ENCODE measurements at regions not wholly inside any gene's neighbourhood (a gene's known extent, or its start where the extent isn't known, plus 50 kb on each side); places are given as distances from the start of the nearest gene placed in this dataset.

DNA sequence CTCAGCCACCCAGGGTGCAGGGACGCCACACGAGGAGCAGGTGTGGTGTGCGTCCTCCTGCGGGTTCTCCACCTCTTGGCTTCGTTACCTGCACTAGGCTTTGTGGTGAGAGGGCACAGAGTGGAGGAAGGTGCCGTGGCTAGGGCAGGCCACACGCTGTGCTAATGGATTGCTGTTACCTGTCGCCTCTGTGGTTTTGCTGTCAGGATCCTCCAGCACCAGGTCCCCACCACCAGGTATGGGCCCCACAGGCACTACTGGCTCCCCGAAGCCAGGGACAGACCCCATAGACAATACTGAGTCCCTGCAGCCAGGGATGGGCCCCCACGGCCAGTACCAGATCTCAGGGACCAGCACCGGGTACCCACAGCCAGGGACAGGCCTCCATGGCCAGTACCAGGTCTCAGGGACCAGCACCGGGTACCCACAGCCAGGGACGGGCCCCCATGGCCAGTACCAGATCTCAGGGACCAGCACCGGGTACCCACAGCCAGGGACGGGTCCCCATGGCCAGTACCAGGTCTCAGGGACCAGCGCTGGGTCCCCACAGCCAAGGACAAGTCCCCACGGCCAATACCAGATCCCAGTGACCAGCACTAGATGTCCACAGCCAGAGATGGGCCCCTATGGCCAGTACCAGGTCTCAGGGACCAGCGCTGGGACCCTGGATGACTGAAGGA, 315.6 kb downstream of the SEC14L1 start:
- H3K4me3 ChIP-seq (ENCODE audit: insufficient read depth, low read length, poor library complexity, severe bottlenecking) = peak overlapping the region; percentile 67
- no peaks in the 10 kb centered on the region for H4K20me1 ChIP-seq (ENCODE audit: low read depth, low read length)
- H2AFZ ChIP-seq (ENCODE audit: low read depth, low read length, severe bottlenecking) = no peak overlapping the region
- H3F3A ChIP-seq (ENCODE audit: insufficient read depth) = peaks cover 73% of the 10 kb centered on the region
- no peaks in the 10 kb centered on the region for H3K27me3 ChIP-seq (ENCODE audit: low read length)
- no peaks in the 10 kb centered on the region for H3K9me3 ChIP-seq (ENCODE audit: insufficient read depth, low read length)
- H3K36me3 ChIP-seq (ENCODE audit: low read length) = no peaks in the 10 kb centered on the region
- peak overlapping the region; percentile 98 for H3K9ac ChIP-seq (ENCODE audit: low read length)
- H3K79me2 ChIP-seq (ENCODE audit: insufficient read depth, low read length) = peaks cover 97% of the 10 kb centered on the region
- peak overlapping the region; percentile 100 for H3K27ac ChIP-seq (ENCODE audit: low read depth, low read length)
- TF ChIP-seq EZH2phosphoT487 (conservative IDR thresholded peaks at IDR 0.05; ENCODE audit: low read length) = no peak
- TF ChIP-seq, protein P1, sequence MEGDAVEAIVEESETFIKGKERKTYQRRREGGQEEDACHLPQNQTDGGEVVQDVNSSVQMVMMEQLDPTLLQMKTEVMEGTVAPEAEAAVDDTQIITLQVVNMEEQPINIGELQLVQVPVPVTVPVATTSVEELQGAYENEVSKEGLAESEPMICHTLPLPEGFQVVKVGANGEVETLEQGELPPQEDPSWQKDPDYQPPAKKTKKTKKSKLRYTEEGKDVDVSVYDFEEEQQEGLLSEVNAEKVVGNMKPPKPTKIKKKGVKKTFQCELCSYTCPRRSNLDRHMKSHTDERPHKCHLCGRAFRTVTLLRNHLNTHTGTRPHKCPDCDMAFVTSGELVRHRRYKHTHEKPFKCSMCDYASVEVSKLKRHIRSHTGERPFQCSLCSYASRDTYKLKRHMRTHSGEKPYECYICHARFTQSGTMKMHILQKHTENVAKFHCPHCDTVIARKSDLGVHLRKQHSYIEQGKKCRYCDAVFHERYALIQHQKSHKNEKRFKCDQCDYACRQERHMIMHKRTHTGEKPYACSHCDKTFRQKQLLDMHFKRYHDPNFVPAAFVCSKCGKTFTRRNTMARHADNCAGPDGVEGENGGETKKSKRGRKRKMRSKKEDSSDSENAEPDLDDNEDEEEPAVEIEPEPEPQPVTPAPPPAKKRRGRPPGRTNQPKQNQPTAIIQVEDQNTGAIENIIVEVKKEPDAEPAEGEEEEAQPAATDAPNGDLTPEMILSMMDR (IDR thresholded peaks at IDR 0.05; ENCODE audit: insufficient read depth, low read length, poor library complexity, severe bottlenecking) = no peak
- no peaks in the 10 kb centered on the region for H3K9me2 ChIP-seq (replicated peaks; ENCODE audit: insufficient read depth, low read length)
- peak overlapping the region; percentile 99 for H3K4me2 ChIP-seq (ENCODE audit: low read depth, low read length, poor library complexity, severe bottlenecking)

DNA sequence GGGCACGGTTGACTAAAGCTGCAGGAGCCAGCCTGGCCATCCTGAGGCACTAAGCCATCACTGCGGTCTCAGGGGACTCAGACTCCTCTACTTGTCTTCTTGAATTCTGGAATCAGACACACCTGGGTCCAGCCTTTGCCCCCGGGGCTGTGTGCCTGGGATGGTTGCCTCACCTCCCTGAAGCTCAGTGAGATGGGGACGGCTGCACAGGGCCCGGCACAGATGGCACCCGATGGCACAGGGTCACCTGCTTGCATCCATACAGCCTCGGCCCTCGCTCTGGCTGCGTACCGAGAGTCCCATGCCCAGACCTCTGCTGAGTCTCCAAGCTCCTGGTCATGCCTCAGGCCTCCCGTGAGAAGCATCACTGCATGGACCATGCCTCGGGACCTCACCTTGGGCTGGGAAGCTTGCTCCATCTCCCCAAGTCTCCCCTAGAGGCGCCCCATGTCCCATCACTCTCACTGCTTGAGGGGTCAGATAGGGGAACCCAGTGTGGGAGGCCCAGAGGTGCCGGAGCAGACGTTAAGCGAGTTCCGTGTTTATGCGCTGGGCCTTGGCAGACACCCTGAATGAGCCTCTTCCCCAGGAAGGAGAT, 316.3 kb downstream of the SEC14L1 start:
- Histone ChIP-seq H3K4me2 (ENCODE audit: low read depth, low read length, poor library complexity, severe bottlenecking) (peak overlapping the region; percentile 99), H4K20me1 (ENCODE audit: low read depth, low read length) (no peaks in the 10 kb centered on the region), H3K27me3 (ENCODE audit: low read length) (no peaks in the 10 kb centered on the region), H3K9me3 (ENCODE audit: insufficient read depth, low read length) (no peaks in the 10 kb centered on the region), H3K9ac (ENCODE audit: low read length) (peak overlapping the region; percentile 98), H3K36me3 (ENCODE audit: low read length) (no peaks in the 10 kb centered on the region), H3K79me2 (ENCODE audit: insufficient read depth, low read length) (peaks cover 96% of the 10 kb centered on the region), H2AFZ (ENCODE audit: low read depth, low read length, severe bottlenecking) (no peak overlapping the region), H3K27ac (ENCODE audit: low read depth, low read length) (peak overlapping the region; percentile 100), H3F3A (ENCODE audit: insufficient read depth) (peaks cover 79% of the 10 kb centered on the region), H3K4me3 (ENCODE audit: insufficient read depth, low read length, poor library complexity, severe bottlenecking) (peak overlapping the region; percentile 67), H3K9me2 (replicated peaks; ENCODE audit: insufficient read depth, low read length) (no peaks in the 10 kb centered on the region)
- no peak for TF ChIP-seq EZH2phosphoT487 (conservative IDR thresholded peaks at IDR 0.05; ENCODE audit: low read length)
- TF ChIP-seq, protein P1 (IDR thresholded peaks at IDR 0.05; ENCODE audit: insufficient read depth, low read length, poor library complexity, severe bottlenecking) = no peak

DNA sequence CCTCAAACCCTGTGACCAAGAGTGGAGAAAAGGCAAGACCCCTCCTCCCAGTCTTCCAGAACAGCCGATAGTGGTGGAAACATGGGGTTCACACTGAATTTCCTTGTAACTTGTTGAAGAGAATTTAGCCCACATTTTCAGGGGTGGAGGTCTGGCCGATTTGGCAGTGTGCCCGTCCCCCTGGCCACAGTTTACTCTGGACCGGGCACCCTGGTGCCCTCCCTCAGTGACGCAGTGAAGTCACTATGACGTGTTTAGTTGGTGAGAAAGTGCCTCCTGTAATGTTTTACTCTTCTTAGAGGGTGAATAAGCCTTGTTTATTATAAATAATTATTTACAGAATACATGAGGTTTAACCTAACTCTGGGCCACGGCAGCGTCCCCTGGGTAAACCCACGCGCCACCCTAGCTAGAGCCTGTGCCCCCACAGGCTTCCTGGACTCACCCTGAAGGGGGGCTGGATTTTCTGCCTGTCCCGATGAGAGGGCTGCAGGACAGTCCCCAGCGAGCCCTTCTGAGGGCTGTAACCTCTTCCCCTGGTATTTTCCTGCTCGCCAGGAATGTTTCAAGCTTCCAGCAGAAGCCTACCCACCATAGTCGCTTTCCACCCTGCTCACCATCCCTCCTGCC, 316.9 kb downstream of the SEC14L1 start:
- H3K27ac ChIP-seq (ENCODE audit: low read depth, low read length) = peak overlapping the region; percentile 100
- H3K79me2 ChIP-seq (ENCODE audit: insufficient read depth, low read length) = peaks cover 95% of the 10 kb centered on the region
- H3F3A ChIP-seq (ENCODE audit: insufficient read depth) = peaks cover 79% of the 10 kb centered on the region
- H3K4me2 ChIP-seq (ENCODE audit: low read depth, low read length, poor library complexity, severe bottlenecking) = peak overlapping the region; percentile 99
- no peaks in the 10 kb centered on the region for H3K9me3 ChIP-seq (ENCODE audit: insufficient read depth, low read length)
- TF ChIP-seq EZH2phosphoT487 (conservative IDR thresholded peaks at IDR 0.05; ENCODE audit: low read length) = no peak
- TF ChIP-seq, protein P1 (IDR thresholded peaks at IDR 0.05; ENCODE audit: insufficient read depth, low read length, poor library complexity, severe bottlenecking) = no peak
- no peaks in the 10 kb centered on the region for H3K36me3 ChIP-seq (ENCODE audit: low read length)
- no peaks in the 10 kb centered on the region for H3K9me2 ChIP-seq (replicated peaks; ENCODE audit: insufficient read depth, low read length)
- H3K27me3 ChIP-seq (ENCODE audit: low read length) = no peaks in the 10 kb centered on the region
- no peaks in the 10 kb centered on the region for H4K20me1 ChIP-seq (ENCODE audit: low read depth, low read length)
- H2AFZ ChIP-seq (ENCODE audit: low read depth, low read length, severe bottlenecking) = no peak overlapping the region
- H3K9ac ChIP-seq (ENCODE audit: low read length) = peak overlapping the region; percentile 98
- peak overlapping the region; percentile 67 for H3K4me3 ChIP-seq (ENCODE audit: insufficient read depth, low read length, poor library complexity, severe bottlenecking)
